ENCODE measurements at regions not wholly inside any gene's neighbourhood (a gene's known extent, or its start where the extent isn't known, plus 50 kb on each side); places are given as distances from the start of the nearest gene placed in this dataset.

DNA sequence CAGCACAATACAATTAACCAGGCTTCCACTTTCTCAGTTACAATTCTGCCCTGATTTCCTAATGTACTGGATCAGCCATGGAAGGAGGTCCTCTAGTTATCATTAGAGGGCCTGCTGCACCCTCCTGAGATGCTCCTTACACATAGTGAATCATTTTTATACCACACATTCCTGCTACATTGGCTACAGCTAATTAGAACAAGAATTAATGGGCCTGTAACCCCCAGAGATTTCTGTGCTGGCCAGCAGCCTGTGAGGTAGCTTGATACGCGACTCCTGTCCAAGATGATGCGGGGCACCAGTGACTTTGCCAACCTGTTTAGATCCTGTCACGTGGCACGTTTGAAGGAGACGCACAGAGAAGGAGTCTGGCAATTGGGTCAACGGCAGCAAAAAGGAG, 422.8 kb downstream of the EPM2A start:
- H3K27ac ChIP-seq (ENCODE audit: low read depth, low read length, poor library complexity, severe bottlenecking): no peak overlapping the region
- H3K36me3 ChIP-seq (ENCODE audit: insufficient read depth, low read length, poor library complexity, severe bottlenecking): no peaks in the 10 kb centered on the region
- H3K27me3 ChIP-seq (replicated peaks; ENCODE audit: insufficient read depth, low read depth, low read length, poor library complexity): no peaks in the 10 kb centered on the region
- POLR2A ChIA-PET (ENCODE audit: low non-redundant PET): no interaction called here
- H3K9me3 ChIP-seq (ENCODE audit: low read depth, low read length, poor library complexity, severe bottlenecking): no peaks in the 10 kb centered on the region
- H3K4me3 ChIP-seq (ENCODE audit: low read depth, low read length, poor library complexity, severe bottlenecking): no peak overlapping the region
- TF ChIP-seq EZH2 (IDR thresholded peaks at IDR 0.05; ENCODE audit: borderline replicate concordance, low read depth, low read length, poor library complexity, severe bottlenecking): no peak
- TF ChIP-seq, protein P1, sequence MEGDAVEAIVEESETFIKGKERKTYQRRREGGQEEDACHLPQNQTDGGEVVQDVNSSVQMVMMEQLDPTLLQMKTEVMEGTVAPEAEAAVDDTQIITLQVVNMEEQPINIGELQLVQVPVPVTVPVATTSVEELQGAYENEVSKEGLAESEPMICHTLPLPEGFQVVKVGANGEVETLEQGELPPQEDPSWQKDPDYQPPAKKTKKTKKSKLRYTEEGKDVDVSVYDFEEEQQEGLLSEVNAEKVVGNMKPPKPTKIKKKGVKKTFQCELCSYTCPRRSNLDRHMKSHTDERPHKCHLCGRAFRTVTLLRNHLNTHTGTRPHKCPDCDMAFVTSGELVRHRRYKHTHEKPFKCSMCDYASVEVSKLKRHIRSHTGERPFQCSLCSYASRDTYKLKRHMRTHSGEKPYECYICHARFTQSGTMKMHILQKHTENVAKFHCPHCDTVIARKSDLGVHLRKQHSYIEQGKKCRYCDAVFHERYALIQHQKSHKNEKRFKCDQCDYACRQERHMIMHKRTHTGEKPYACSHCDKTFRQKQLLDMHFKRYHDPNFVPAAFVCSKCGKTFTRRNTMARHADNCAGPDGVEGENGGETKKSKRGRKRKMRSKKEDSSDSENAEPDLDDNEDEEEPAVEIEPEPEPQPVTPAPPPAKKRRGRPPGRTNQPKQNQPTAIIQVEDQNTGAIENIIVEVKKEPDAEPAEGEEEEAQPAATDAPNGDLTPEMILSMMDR (conservative IDR thresholded peaks at IDR 0.05; ENCODE audit: low read depth, low read length): no peak
- no peak for DNase-seq (ENCODE audit: low spot score)
- no TSS peak for BruUV-seq (replicated peaks)
- CTCF ChIA-PET: no interaction called here
- H3K4me1 ChIP-seq (ENCODE audit: insufficient read depth, low read length, poor library complexity, severe bottlenecking): peaks cover 10% of the 10 kb centered on the region
- intact Hi-C loops (cut with micrococcal nuclease; ENCODE audit: unreplicated experiment): no loop called here

DNA sequence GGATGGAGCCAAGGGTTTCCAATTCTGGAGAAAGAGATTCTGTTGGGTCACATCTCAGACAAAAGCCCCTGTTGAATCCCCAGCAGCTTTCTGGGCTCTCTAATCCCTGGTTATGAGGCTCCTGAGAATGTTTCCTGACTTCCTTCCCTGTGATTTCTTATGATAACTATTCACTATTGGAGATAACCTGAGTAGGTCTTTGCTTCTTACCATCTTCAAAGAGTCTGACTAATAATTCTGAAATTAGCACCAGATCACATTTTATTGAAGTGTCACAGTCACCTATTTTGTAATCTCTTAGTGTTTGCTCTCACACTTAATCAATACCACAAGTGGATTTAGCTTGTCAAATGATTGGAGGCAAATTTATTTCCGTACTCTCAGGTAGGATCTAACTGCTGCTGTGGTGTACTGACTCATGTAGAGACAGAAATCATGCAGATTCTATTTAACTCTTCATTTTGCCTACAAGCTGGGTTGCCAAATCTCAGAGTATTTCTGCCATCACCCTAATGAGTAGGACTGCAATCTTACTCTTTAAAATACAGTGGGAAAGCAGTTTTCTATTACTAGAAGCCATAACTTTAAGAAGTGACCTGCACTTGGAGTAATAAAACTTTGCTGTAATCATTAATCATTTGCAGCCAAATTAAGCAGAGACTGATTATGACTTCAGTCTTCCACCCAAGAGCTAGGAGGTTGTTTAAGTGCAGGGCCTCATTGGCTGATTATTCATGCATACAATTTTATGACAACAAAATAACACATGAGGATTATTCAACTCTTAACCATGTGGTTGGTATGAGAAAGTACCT, 422.1 kb downstream of the EPM2A start:
- DNase-seq (ENCODE audit: low spot score): no peak

DNA sequence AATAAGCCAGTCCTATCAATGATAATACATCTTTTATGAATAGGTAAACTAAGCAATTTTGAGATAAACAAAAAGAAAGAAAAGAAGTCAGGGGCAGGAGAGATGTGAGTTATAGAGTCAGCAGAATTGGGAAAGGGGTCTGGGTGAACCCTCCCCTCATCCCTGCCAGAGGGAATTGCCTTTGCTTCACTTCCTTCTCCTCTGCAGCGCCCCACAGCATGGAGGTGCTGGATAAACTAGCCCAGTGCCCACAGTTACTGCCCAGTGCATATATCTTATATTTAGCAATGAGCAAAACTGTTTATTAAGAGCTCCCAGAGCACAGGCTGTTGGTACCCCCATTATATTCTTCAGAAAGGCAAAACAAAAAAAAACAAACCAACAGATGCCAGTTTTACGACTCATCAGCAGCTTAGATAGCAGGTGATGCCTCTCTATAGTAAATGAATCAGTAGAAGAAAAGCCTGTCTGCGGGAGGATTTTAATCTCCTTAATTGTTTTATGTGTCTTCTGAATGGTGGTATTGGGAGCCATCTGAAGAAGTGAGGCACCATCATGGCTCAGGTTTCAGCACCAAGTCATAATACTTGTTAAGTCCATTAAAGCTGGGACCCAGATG, 419.2 kb downstream of the EPM2A start:
- TF ChIP-seq EZH2 (IDR thresholded peaks at IDR 0.05; ENCODE audit: borderline replicate concordance, low read depth, low read length, poor library complexity, severe bottlenecking): no peak
- TF ChIP-seq, protein P1 (conservative IDR thresholded peaks at IDR 0.05; ENCODE audit: low read depth, low read length): no peak
- Histone ChIP-seq H3K9me3 (ENCODE audit: low read depth, low read length, poor library complexity, severe bottlenecking) (peaks cover 6% of the 10 kb centered on the region), H3K4me1 (ENCODE audit: insufficient read depth, low read length, poor library complexity, severe bottlenecking) (no peaks in the 10 kb centered on the region), H3K27ac (ENCODE audit: low read depth, low read length, poor library complexity, severe bottlenecking) (no peak overlapping the region), H3K27me3 (replicated peaks; ENCODE audit: insufficient read depth, low read depth, low read length, poor library complexity) (no peaks in the 10 kb centered on the region), H3K36me3 (ENCODE audit: insufficient read depth, low read length, poor library complexity, severe bottlenecking) (no peaks in the 10 kb centered on the region), H3K4me3 (ENCODE audit: low read depth, low read length, poor library complexity, severe bottlenecking) (no peak overlapping the region)
- ChIA-PET POLR2A (ENCODE audit: low non-redundant PET) (no interaction called here), CTCF (no interaction called here)
- BruUV-seq (replicated peaks): no TSS peak
- intact Hi-C loops (cut with micrococcal nuclease; ENCODE audit: unreplicated experiment): no loop called here
- DNase-seq (ENCODE audit: low spot score): no peak

More for the DNA sequence above, 422.1 kb downstream of the EPM2A start:
- TF ChIP-seq, protein P1 (conservative IDR thresholded peaks at IDR 0.05; ENCODE audit: low read depth, low read length): no peak
- no peak for TF ChIP-seq EZH2 (IDR thresholded peaks at IDR 0.05; ENCODE audit: borderline replicate concordance, low read depth, low read length, poor library complexity, severe bottlenecking)
- no TSS peak for BruUV-seq (replicated peaks)
- peaks cover 10% of the 10 kb centered on the region for H3K4me1 ChIP-seq (ENCODE audit: insufficient read depth, low read length, poor library complexity, severe bottlenecking)
- no peak overlapping the region for H3K4me3 ChIP-seq (ENCODE audit: low read depth, low read length, poor library complexity, severe bottlenecking)
- ChIA-PET CTCF (no interaction called here), POLR2A (ENCODE audit: low non-redundant PET) (no interaction called here)
- H3K27me3 ChIP-seq (replicated peaks; ENCODE audit: insufficient read depth, low read depth, low read length, poor library complexity): no peaks in the 10 kb centered on the region
- H3K27ac ChIP-seq (ENCODE audit: low read depth, low read length, poor library complexity, severe bottlenecking): no peak overlapping the region
- no peaks in the 10 kb centered on the region for H3K36me3 ChIP-seq (ENCODE audit: insufficient read depth, low read length, poor library complexity, severe bottlenecking)
- peaks cover 6% of the 10 kb centered on the region for H3K9me3 ChIP-seq (ENCODE audit: low read depth, low read length, poor library complexity, severe bottlenecking)
- intact Hi-C loops (cut with micrococcal nuclease; ENCODE audit: unreplicated experiment): no loop called here
